Stimulated activated CD4-positive, alpha-beta T cell treated with anti-CD3 and anti-CD28 coated beads, Interleukin-4, amount 100 ng/mL, for 48 hours (primary cell): ENCODE measurements at regions not wholly inside any gene's neighbourhood (a gene's known extent, or its start where the extent isn't known, plus 50 kb on each side); places are given as distances from the start of the nearest gene placed in this dataset.

Experiments
- DNase-seq, 2 donors: peaks; one replicate each; pipeline ENCODE4 v3.0.0-alpha.2; 2020; ENCODE audit warnings: low read depth in 2 of 2

GRCh38 chr10:98332623-98333269, 64.8 kb upstream of the LOXL4 start:
- no peak for DNase-seq

GRCh38 chr10:98331885-98332284, 63.9 kb upstream of the LOXL4 start:
- peak in 1 of 2 donors; percentile 4 for DNase-seq

- DNase-seq = no peak
Measured at GRCh38 chr10:98330987-98331386, 63.0 kb upstream of the LOXL4 start.

- no peak for DNase-seq
Measured at GRCh38 chr10:98328640-98329039, 60.6 kb upstream of the LOXL4 start.

GRCh38 chr10:98328163-98328562, 60.2 kb upstream of the LOXL4 start:
- no peak for DNase-seq

GRCh38 chr10:98326621-98327027, 58.6 kb upstream of the LOXL4 start:
- no peak for DNase-seq

- DNase-seq = peak in 1 of 2 donors; percentile 4
Measured at GRCh38 chr10:98323221-98324164, 55.5 kb upstream of the LOXL4 start.

GRCh38 chr10:98321186-98321780, 53.3 kb upstream of the LOXL4 start:
- no peak for DNase-seq

- no peak for DNase-seq
Measured at GRCh38 chr10:98320486-98321185, 52.6 kb upstream of the LOXL4 start.

- no peak for DNase-seq
Measured at GRCh38 chr10:98318861-98319260, 50.9 kb upstream of the LOXL4 start.
